H9 (cell line): ENCODE measurements at regions not wholly inside any gene's neighbourhood (a gene's known extent, or its start where the extent isn't known, plus 50 kb on each side); places are given as distances from the start of the nearest gene placed in this dataset.

Source experiments
- DNase-seq: peaks from one replicate; pipeline ENCODE4 v3.0.0-alpha.2; 2017
- H2AFZ ChIP-seq: one replicate; pipeline ENCODE4 v1.6.1; 2013; ENCODE audit warnings: mild to moderate bottlenecking, low read length, control low read depth, moderate library complexity
- H2AK5ac ChIP-seq: 2 replicates; pipeline ENCODE4 v1.6.1; 2013; ENCODE audit warnings: low read length, control low read depth, mixed read lengths; ENCODE audit not compliant: insufficient read length
- H2BK120ac ChIP-seq: one replicate; pipeline ENCODE4 v1.6.1; 2013; ENCODE audit warnings: low read depth, mild to moderate bottlenecking, low read length, control low read depth, inconsistent platforms; ENCODE audit not compliant: poor library complexity, severe bottlenecking
- H2BK12ac ChIP-seq: 2 replicates; pipeline ENCODE4 v1.6.1; 2013; ENCODE audit warnings: low read length, control low read depth, mixed read lengths, low read depth; ENCODE audit not compliant: insufficient read length
- H2BK15ac ChIP-seq: 2 replicates; pipeline ENCODE4 v1.6.1; 2013; ENCODE audit warnings: low read depth, low read length, control low read depth
- H2BK20ac ChIP-seq: one replicate; pipeline ENCODE4 v1.6.1; 2013; ENCODE audit warnings: low read depth, mild to moderate bottlenecking, low read length, control low read depth, inconsistent platforms; ENCODE audit not compliant: poor library complexity, severe bottlenecking
- H2BK5ac ChIP-seq: 2 replicates; pipeline ENCODE4 v1.6.1; 2013; ENCODE audit warnings: low read length, control low read depth, mixed read lengths; ENCODE audit not compliant: insufficient read length
- H3K14ac ChIP-seq: 2 replicates; pipeline ENCODE4 v1.6.1; 2013; ENCODE audit warnings: low read length, control low read depth; ENCODE audit not compliant: insufficient read depth
- H3K18ac ChIP-seq: 2 replicates; pipeline ENCODE4 v1.6.1; 2013; ENCODE audit warnings: low read depth, mild to moderate bottlenecking, mixed read lengths, low read length, control low read depth; ENCODE audit not compliant: insufficient read length
- H3K23ac ChIP-seq: 2 replicates; pipeline ENCODE4 v1.6.1; 2013; ENCODE audit warnings: low read length, control low read depth, mixed read lengths, low read depth; ENCODE audit not compliant: insufficient read length
- H3K23me2 ChIP-seq: 2 replicates; pipeline ENCODE4 v1.6.1; 2013; ENCODE audit warnings: low read depth, mild to moderate bottlenecking, mixed read lengths, low read length, control low read depth; ENCODE audit not compliant: insufficient read length, poor library complexity, severe bottlenecking
- H3K27ac ChIP-seq: 2 replicates; pipeline ENCODE4 v1.5.1; 2013; ENCODE audit warnings: low read length, control low read depth, mixed read lengths, low read depth; ENCODE audit not compliant: insufficient read length
- H3K27me3 ChIP-seq: 2 replicates; pipeline ENCODE4 v1.6.1; 2013; ENCODE audit warnings: low read length, control low read depth, inconsistent platforms; ENCODE audit not compliant: insufficient read depth
- H3K4ac ChIP-seq: 2 replicates; pipeline ENCODE4 v1.6.1; 2013; ENCODE audit warnings: low read depth, mild to moderate bottlenecking, control low read depth, inconsistent platforms, low read length, moderate library complexity
- H3K4me1 ChIP-seq: 2 replicates; pipeline ENCODE4 v1.6.1; 2013; ENCODE audit warnings: low read length, control low read depth, inconsistent platforms; ENCODE audit not compliant: insufficient read depth
- H3K4me2 ChIP-seq: 2 replicates; pipeline ENCODE4 v1.6.1; 2013; ENCODE audit warnings: low read length, control low read depth, mixed read lengths; ENCODE audit not compliant: insufficient read length, insufficient read depth
- H3K56ac ChIP-seq: 2 replicates; pipeline ENCODE4 v1.6.1; 2013; ENCODE audit warnings: low read depth, mild to moderate bottlenecking, mixed read lengths, low read length, control low read depth; ENCODE audit not compliant: insufficient read length
- H3K79me1 ChIP-seq: 2 replicates; pipeline ENCODE4 v1.6.1; 2013; ENCODE audit warnings: low read depth, mild to moderate bottlenecking, moderate library complexity, low read length, control low read depth, inconsistent platforms; ENCODE audit not compliant: insufficient read depth, poor library complexity, severe bottlenecking
- H3K79me2 ChIP-seq: 2 replicates; pipeline ENCODE4 v1.6.1; 2013; ENCODE audit warnings: low read length, control low read depth, inconsistent platforms; ENCODE audit not compliant: insufficient read depth
- H3K9ac ChIP-seq: 2 replicates; pipeline ENCODE4 v1.6.1; 2013; ENCODE audit warnings: low read length, control low read depth, mixed read lengths; ENCODE audit not compliant: insufficient read length; ENCODE audit errors: extremely low read depth
- H3K9me3 ChIP-seq: one replicate; pipeline ENCODE4 v1.6.1; 2013; ENCODE audit warnings: low read depth, low read length, inconsistent platforms; ENCODE audit not compliant: control insufficient read depth
- H3T11ph ChIP-seq: one replicate; pipeline ENCODE4 v1.6.1; 2013; ENCODE audit warnings: mild to moderate bottlenecking, low read length, control low read depth, inconsistent platforms
- H4K20me1 ChIP-seq: one replicate; pipeline ENCODE4 v1.6.1; 2013; ENCODE audit not compliant: control insufficient read depth, insufficient read length, insufficient read depth
- H4K5ac ChIP-seq: 2 replicates; pipeline ENCODE4 v1.6.1; 2013; ENCODE audit warnings: low read depth, mild to moderate bottlenecking, mixed read lengths, low read length, control low read depth; ENCODE audit not compliant: insufficient read length
- H4K8ac ChIP-seq: replicated peaks from 2 replicates; pipeline ENCODE4 v1.6.1; 2013; ENCODE audit warnings: low read length, control low read depth, mixed read lengths, low read depth; ENCODE audit not compliant: insufficient read length
- H4K91ac ChIP-seq: 2 replicates; pipeline ENCODE4 v1.6.1; 2013; ENCODE audit warnings: low read depth, mild to moderate bottlenecking, moderate library complexity, mixed read lengths, low read length, control low read depth; ENCODE audit not compliant: insufficient read length
- H3K27ac Mint-ChIP-seq, 3 experiments: 2 replicates in 2 of 3; 3 replicates in 1 of 3; pipeline ENCODE4 v1.8.0; 2020 to 2021; ENCODE audit warnings: mixed read lengths in 3 of 3, mild to moderate bottlenecking in 1 of 3, moderate library complexity in 1 of 3
- H3K27me3 Mint-ChIP-seq: 2 replicates; pipeline ENCODE4 v1.8.0; 2021; ENCODE audit warnings: low read depth, mild to moderate bottlenecking, moderate library complexity, mixed read lengths
- H3K36me3 Mint-ChIP-seq, 3 experiments: 2 replicates in 2 of 3; 3 replicates in 1 of 3; pipeline ENCODE4 v1.8.0; 2020 to 2021; ENCODE audit warnings: low read depth in 3 of 3, mixed read lengths in 3 of 3; ENCODE audit not compliant: insufficient read depth in 1 of 3
- H3K4me1 Mint-ChIP-seq, 2 experiments: 2 replicates each; pipeline ENCODE4 v1.8.0; 2020; ENCODE audit warnings: mixed read lengths in 2 of 2
- H3K4me3 Mint-ChIP-seq, 2 experiments: 2 replicates in 1 of 2; 3 replicates in 1 of 2; pipeline ENCODE4 v1.8.0; 2020 to 2021; ENCODE audit warnings: mild to moderate bottlenecking in 2 of 2, mixed read lengths in 2 of 2, moderate library complexity in 1 of 2
- H3K9me3 Mint-ChIP-seq, 2 experiments: 2 replicates in 1 of 2; 3 replicates in 1 of 2; pipeline ENCODE4 v1.8.0; 2020; ENCODE audit warnings: mild to moderate bottlenecking in 2 of 2, mixed read lengths in 2 of 2, moderate library complexity in 1 of 2
- WGBS: extraction: QIAGEN DNeasy Blood & Tissue Kit; methylation state at CpG from one replicate; pipeline ENCODE4 v1.1.7; 2013; ENCODE audit warnings: missing lambda C conversion rate, low lambda C conversion rate, mixed read lengths; ENCODE audit not compliant: insufficient read length; ENCODE audit errors: extremely low coverage; 5-methylcytosine and 5-hydroxymethylcytosine counted together
- TF ChIP-seq, protein P1 (sequence below): fragments of 200-600 bp; sonication (generic); conservative IDR thresholded peaks from 3 replicates; pipeline ENCODE4 v1.8.0; 2021; ENCODE audit warnings: antibody characterized with exemption, mild to moderate bottlenecking

- TF ChIP-seq, protein P1, sequence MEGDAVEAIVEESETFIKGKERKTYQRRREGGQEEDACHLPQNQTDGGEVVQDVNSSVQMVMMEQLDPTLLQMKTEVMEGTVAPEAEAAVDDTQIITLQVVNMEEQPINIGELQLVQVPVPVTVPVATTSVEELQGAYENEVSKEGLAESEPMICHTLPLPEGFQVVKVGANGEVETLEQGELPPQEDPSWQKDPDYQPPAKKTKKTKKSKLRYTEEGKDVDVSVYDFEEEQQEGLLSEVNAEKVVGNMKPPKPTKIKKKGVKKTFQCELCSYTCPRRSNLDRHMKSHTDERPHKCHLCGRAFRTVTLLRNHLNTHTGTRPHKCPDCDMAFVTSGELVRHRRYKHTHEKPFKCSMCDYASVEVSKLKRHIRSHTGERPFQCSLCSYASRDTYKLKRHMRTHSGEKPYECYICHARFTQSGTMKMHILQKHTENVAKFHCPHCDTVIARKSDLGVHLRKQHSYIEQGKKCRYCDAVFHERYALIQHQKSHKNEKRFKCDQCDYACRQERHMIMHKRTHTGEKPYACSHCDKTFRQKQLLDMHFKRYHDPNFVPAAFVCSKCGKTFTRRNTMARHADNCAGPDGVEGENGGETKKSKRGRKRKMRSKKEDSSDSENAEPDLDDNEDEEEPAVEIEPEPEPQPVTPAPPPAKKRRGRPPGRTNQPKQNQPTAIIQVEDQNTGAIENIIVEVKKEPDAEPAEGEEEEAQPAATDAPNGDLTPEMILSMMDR: no peak
- Histone ChIP-seq H3K79me1 (no peaks in the 10 kb centered on the region), H3K9me3 (no peaks in the 10 kb centered on the region), H4K8ac (no peak overlapping the region), H3K4ac (no peak overlapping the region), H3K4me2 (no peak overlapping the region), H3K27ac (no peak overlapping the region), H3K14ac (no peak overlapping the region), H2AK5ac (no peak overlapping the region), H4K91ac (no peak overlapping the region), H3K27me3 (no peaks in the 10 kb centered on the region), H2AFZ (no peak overlapping the region), H2BK5ac (no peak overlapping the region), H3K56ac (no peak overlapping the region), H2BK12ac (no peak overlapping the region), H3K9ac (no peak overlapping the region), H3K23me2 (no peaks in the 10 kb centered on the region), H2BK20ac (no peak overlapping the region), H4K5ac (no peak overlapping the region), H3T11ph (no peak overlapping the region), H2BK120ac (no peak overlapping the region), H3K79me2 (no peaks in the 10 kb centered on the region), H4K20me1 (no peaks in the 10 kb centered on the region), H3K23ac (no peak overlapping the region), H2BK15ac (no peak overlapping the region), H3K18ac (no peak overlapping the region), H3K4me1 (no peaks in the 10 kb centered on the region)
- H3K4me1 Mint-ChIP-seq: no peaks in the 10 kb centered on the region; a peak in 2 of 4 replicates
- no peak for DNase-seq
- H3K9me3 Mint-ChIP-seq: peaks cover 0 to 2% of the 10 kb centered on the region in 2 experiments; a peak in 1 of 5 replicates
- H3K27me3 Mint-ChIP-seq: no peaks in the 10 kb centered on the region
- no peaks in the 10 kb centered on the region; a peak in 2 of 7 replicates for H3K36me3 Mint-ChIP-seq
- H3K27ac Mint-ChIP-seq: no peak overlapping the region
- H3K4me3 Mint-ChIP-seq: no peak overlapping the region
- WGBS: no CpG with 5 or more reads among the region's 1 CpG
Observed at GRCh38 chr13:83515268-83516015, 366.8 kb downstream of the SLITRK1 start.
